Stomach (tissue), 8 donors: ENCODE measurements at regions not wholly inside any gene's neighbourhood (a gene's known extent, or its start where the extent isn't known, plus 50 kb on each side); places are given as distances from the start of the nearest gene placed in this dataset.
"Not testable (repeated sequence)": the region's sequence is repeated elsewhere in the genome, so short reads cannot be mapped to it uniquely, and the experiment has no call there.

ENCODE experiments used
- DNase-seq, 2 donors: peaks; one replicate each; pipeline versions ENCODE4 v3.0.0 to v3.0.0-alpha.2; 2013 to 2019
- H3K27ac ChIP-seq, 5 donors: fragments of 200-600 bp in 4 of 5; sonication (generic) in 4 of 5; one replicate each; pipeline ENCODE4 v1.5.1; 2013 to 2019; ENCODE audit warnings: mild to moderate bottlenecking in 1 of 5, moderate library complexity in 1 of 5
- H3K27me3 ChIP-seq, 3 donors: fragments of 200-600 bp; sonication (generic); one replicate each; pipeline ENCODE4 v1.5.1; 2017 to 2019; ENCODE audit warnings: mixed run types in 1 of 3
- H3K36me3 ChIP-seq, 4 donors: fragments of 200-600 bp; sonication (generic); 1 replicate in 3 of 4; 2 replicates in 1 of 4; pipeline ENCODE4 v1.5.1; 2016 to 2019
- H3K4me1 ChIP-seq, 4 donors: fragments of 200-600 bp; sonication (generic); one replicate each; pipeline ENCODE4 v1.5.1; 2016 to 2019
- H3K4me3 ChIP-seq, 4 donors: fragments of 200-600 bp; sonication (generic) in 3 of 4; one replicate each; pipeline ENCODE4 v1.5.1; 2016 to 2019; ENCODE audit warnings: mild to moderate bottlenecking in 1 of 4
- H3K9me3 ChIP-seq, 4 donors: fragments of 200-600 bp; sonication (generic); one replicate each; pipeline ENCODE4 v1.5.1; 2016 to 2019
- CTCF ChIP-seq, 7 experiments: fragments of 450-650 bp in 4 of 7; fragments of 200-600 bp in 3 of 7; sonication (generic) in 3 of 7; IDR thresholded peaks; one replicate each; pipeline ENCODE4 v1.5.1; 2016 to 2019; ENCODE audit warnings: antibody characterized with exemption in 7 of 7, control low read depth in 2 of 7, mild to moderate bottlenecking in 1 of 7
- EP300 ChIP-seq: sonication (generic); formaldehyde crosslinking; IDR thresholded peaks from one replicate; pipeline ENCODE4 v1.6.1; 2017; ENCODE audit warnings: antibody characterized with exemption
- POLR2A ChIP-seq, 4 donors: fragments of 450-650 bp; IDR thresholded peaks; one replicate each; pipeline ENCODE4 v1.6.1; 2016; ENCODE audit warnings: antibody characterized with exemption in 4 of 4, control low read depth in 2 of 4, mild to moderate bottlenecking in 1 of 4, moderate library complexity in 1 of 4
- POLR2AphosphoS5 ChIP-seq, 3 donors: sonication (generic); formaldehyde crosslinking; IDR thresholded peaks; one replicate each; pipeline ENCODE4 v1.6.1; 2016; ENCODE audit warnings: antibody characterized with exemption in 3 of 3
- WGBS, 5 donors: extraction: QIAGEN DNeasy Blood & Tissue Kit in 3 of 5; methylation state at CpG; one replicate each; pipeline versions ENCODE4 v1.1.5 to v1.1.7; 2013 to 2018; 5-methylcytosine and 5-hydroxymethylcytosine counted together
- intact Hi-C: fragments of 100-400 bp; cut with DNase I; formaldehyde crosslinking; loops from one replicate; pipeline ENCODE4 v1.15.1; 2023; ENCODE audit warnings: low total_unique reads
- donor health status: healthy with polysubstance abuse.
- donor health status: Bipolar disorder and iron deficiency.
- donor health status: healthy.

GRCh38 chr4:189740873-189741272 is 199.8 kb upstream of the FRG1 start:
- H3K4me1 ChIP-seq, result no peaks in the 10 kb centered on the region
- no peak overlapping the region for H3K27ac ChIP-seq
- no peaks in the 10 kb centered on the region for H3K36me3 ChIP-seq
- peaks cover 0 to 8% (median 0%) of the 10 kb centered on the region in 3 donors for H3K27me3 ChIP-seq
- no peak overlapping the region for H3K4me3 ChIP-seq
- peaks cover 0 to 13% (median 0%) of the 10 kb centered on the region in 4 donors for H3K9me3 ChIP-seq
- 83 to 89% (median 86%) methylated on average over 15 to 16 of the region's 16 CpGs for whole genome bisulfite sequencing, 5 donors
- TF ChIP-seq EP300, result no peak
- peak in 1 of 2 donors; percentile 11 for DNase-seq
- intact Hi-C loops, result no loop called here

DNA sequence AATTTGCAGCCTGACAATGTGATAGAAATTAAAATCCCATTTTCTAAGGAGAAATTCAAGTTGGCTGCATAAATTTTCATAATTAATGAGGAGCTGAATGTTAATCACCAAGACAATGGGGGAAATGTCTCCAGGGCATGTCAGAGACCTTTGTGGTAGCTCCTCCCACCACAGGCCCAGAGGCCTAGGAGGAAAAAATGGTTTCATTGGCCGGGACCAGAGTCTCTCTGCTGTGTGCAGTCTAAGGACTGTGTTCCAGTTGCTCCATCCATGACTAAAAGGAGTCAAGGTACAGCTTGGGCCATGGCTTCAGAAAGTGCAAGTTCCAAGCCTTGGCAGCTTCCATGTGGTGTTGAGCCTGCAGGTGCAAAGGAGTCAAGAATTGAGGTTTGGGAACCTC is 187.6 kb upstream of the FRG1 start:
- H3K9me3 ChIP-seq, result peaks cover 0 to 21% (median 6%) of the 10 kb centered on the region in 4 donors
- H3K36me3 ChIP-seq, DNase-seq, H3K4me1 ChIP-seq, H3K4me3 ChIP-seq, intact Hi-C loops, H3K27me3 ChIP-seq, H3K27ac ChIP-seq: not testable (repeated sequence)
- 29 to 75% (median 53%) methylated on average over 1 of the region's 1 CpG for WGBS, 5 donors

DNA sequence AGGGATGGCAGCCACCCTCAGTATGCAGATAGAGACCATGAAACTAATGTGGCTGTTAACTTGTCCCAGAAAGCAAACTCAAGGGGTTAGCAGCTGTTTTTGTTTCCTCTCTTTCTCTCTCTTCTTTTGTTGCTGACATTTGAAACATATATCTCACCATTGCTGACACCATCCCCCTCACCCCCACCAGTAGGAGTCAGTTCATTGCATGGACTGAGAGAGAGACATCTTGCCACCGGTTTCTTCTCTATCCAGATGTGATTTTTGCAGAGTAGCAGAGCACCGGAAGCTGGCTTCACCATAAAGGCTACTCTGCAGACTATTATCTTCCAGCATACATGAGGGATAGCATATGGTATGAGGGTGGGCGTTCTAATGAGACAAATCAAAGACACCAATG is 177.1 kb upstream of the FRG1 start:
- Histone ChIP-seq H3K4me1 (no peaks in the 10 kb centered on the region), H3K27me3 (no peaks in the 10 kb centered on the region), H3K9me3 (no peaks in the 10 kb centered on the region), H3K36me3 (no peaks in the 10 kb centered on the region), H3K4me3 (no peak overlapping the region), H3K27ac (no peak overlapping the region)
- no peak for DNase-seq
- TF ChIP-seq EP300 (no peak), POLR2AphosphoS5 (IDR thresholded peaks at IDR 0.05) (no peak), CTCF (IDR thresholded peaks at IDR 0.05) (no peak), POLR2A (IDR thresholded peaks at IDR 0.05) (no peak)
- WGBS, 5 donors, result 75 to 81% (median 78%) methylated on average over 3 of the region's 3 CpGs
- intact Hi-C loops, result no loop called here

DNA sequence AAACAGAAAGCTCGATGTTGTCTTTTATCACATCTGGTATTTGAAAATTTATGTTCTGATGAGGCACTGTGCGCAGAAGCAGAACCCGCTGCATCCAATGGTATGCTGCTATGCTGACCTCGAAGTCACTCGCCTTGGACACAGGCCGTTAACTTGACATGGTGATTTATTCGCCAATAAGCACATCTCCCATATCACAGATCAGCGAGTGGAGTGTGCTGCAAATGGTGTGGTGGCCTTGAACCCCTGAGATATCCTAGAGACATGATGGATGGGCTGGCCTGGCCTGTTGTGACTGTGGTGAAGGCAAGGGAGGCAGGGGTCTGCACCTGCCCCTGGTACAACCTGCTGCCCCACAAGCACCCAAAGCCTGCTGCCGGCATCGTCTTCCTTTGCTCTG is 175.4 kb upstream of the FRG1 start:
- H3K4me3 ChIP-seq, result no peak overlapping the region
- TF ChIP-seq POLR2A (IDR thresholded peaks at IDR 0.05) (no peak), EP300 (no peak), POLR2AphosphoS5 (IDR thresholded peaks at IDR 0.05) (no peak), CTCF (IDR thresholded peaks at IDR 0.05) (no peak)
- no peaks in the 10 kb centered on the region for H3K27me3 ChIP-seq
- WGBS, 5 donors, result 73 to 91% (median 80%) methylated on average over 10 of the region's 10 CpGs
- no peaks in the 10 kb centered on the region for H3K36me3 ChIP-seq
- DNase-seq, result no peak
- H3K27ac ChIP-seq, result no peak overlapping the region
- no peaks in the 10 kb centered on the region for H3K4me1 ChIP-seq
- intact Hi-C loops, result no loop called here
- no peaks in the 10 kb centered on the region for H3K9me3 ChIP-seq

GRCh38 chr4:189765736-189766135 is 174.9 kb upstream of the FRG1 start:
- DNase-seq, result no peak
- H3K36me3 ChIP-seq, result no peaks in the 10 kb centered on the region
- intact Hi-C loops, result no loop called here
- no peaks in the 10 kb centered on the region for H3K4me1 ChIP-seq
- no peak overlapping the region for H3K4me3 ChIP-seq
- H3K27ac ChIP-seq, result no peak overlapping the region
- TF ChIP-seq CTCF (IDR thresholded peaks at IDR 0.05) (no peak), POLR2A (IDR thresholded peaks at IDR 0.05) (no peak), POLR2AphosphoS5 (IDR thresholded peaks at IDR 0.05) (no peak), EP300 (no peak)
- no peaks in the 10 kb centered on the region for H3K9me3 ChIP-seq
- 49 to 66% (median 53%) methylated on average over 6 of the region's 6 CpGs for WGBS, 5 donors
- no peaks in the 10 kb centered on the region for H3K27me3 ChIP-seq

DNA sequence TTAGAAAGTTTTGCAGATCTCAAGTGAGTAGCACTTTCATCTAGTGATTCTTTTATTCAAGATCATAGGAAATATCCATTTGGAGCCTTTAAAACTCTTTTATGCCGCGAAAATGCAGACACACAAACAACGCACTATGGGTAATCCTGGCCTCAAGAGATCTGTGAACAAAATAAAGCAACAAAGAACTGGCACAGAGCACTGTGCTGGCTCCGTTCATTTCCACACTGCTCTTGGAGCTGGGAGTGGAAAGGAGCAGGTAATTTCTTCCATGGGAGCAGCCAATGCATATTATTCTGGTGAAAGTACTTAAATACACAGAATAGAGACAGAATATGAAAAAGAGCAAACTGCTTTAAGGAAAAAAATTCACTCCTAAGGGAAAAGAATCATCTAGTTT is 172.7 kb upstream of the FRG1 start:
- Histone ChIP-seq H3K27ac (no peak overlapping the region), H3K36me3 (no peaks in the 10 kb centered on the region), H3K9me3 (peaks cover 0 to 6% (median under 1%) of the 10 kb centered on the region in 4 donors), H3K27me3 (no peaks in the 10 kb centered on the region), H3K4me1 (no peaks in the 10 kb centered on the region), H3K4me3 (no peak overlapping the region)
- intact Hi-C loops, result no loop called here
- no peak for DNase-seq
- WGBS, 5 donors, result 82 to 91% (median 86%) methylated on average over 4 of the region's 4 CpGs
- TF ChIP-seq POLR2A (IDR thresholded peaks at IDR 0.05), result no peak
- no peak for TF ChIP-seq EP300
- TF ChIP-seq CTCF (IDR thresholded peaks at IDR 0.05), result no peak
- TF ChIP-seq POLR2AphosphoS5 (IDR thresholded peaks at IDR 0.05), result no peak
